ENCODE measurements at regions not wholly inside any gene's neighbourhood (a gene's known extent, or its start where the extent isn't known, plus 50 kb on each side); places are given as distances from the start of the nearest gene placed in this dataset.

- no peak for TF ChIP-seq POLR2AphosphoS5 (IDR thresholded peaks at IDR 0.05; ENCODE audit: low read depth, low read length)
- TF ChIP-seq POLR2A (IDR thresholded peaks at IDR 0.05; ENCODE audit: low read depth, low read length), result no peak
- TF ChIP-seq TAF1 (IDR thresholded peaks at IDR 0.05; ENCODE audit: borderline replicate concordance, low read depth, low read length), result no peak
- FAIRE-seq (no peak), DNase-seq (ENCODE audit: insufficient read length) (no peak)
Measured at GRCh38 chr4:54913751-54914526, 211.5 kb downstream of the KDR start.

GRCh38 chr4:54912155-54912554, 213.2 kb downstream of the KDR start:
- no peak for DNase-seq (ENCODE audit: insufficient read length)
- no peak for FAIRE-seq
- TF ChIP-seq POLR2AphosphoS5 (IDR thresholded peaks at IDR 0.05; ENCODE audit: low read depth, low read length), result no peak
- TF ChIP-seq TAF1 (IDR thresholded peaks at IDR 0.05; ENCODE audit: borderline replicate concordance, low read depth, low read length), result no peak

- DNase-seq (ENCODE audit: insufficient read length) (no peak), FAIRE-seq (no peak)
- TF ChIP-seq POLR2A (IDR thresholded peaks at IDR 0.05; ENCODE audit: low read depth, low read length) (no peak), POLR2AphosphoS5 (IDR thresholded peaks at IDR 0.05; ENCODE audit: low read depth, low read length) (no peak), TAF1 (IDR thresholded peaks at IDR 0.05; ENCODE audit: borderline replicate concordance, low read depth, low read length) (no peak)
Measured at GRCh38 chr4:54909961-54910360, 215.4 kb downstream of the KDR start.

- no peak for FAIRE-seq
Measured at GRCh38 chr4:54908763-54909162, 216.6 kb downstream of the KDR start.

GRCh38 chr4:54904953-54905352, 220.4 kb downstream of the KDR start:
- FAIRE-seq (no peak), DNase-seq (ENCODE audit: insufficient read length) (no peak)
- TF ChIP-seq POLR2AphosphoS5 (IDR thresholded peaks at IDR 0.05; ENCODE audit: low read depth, low read length) (no peak), POLR2A (IDR thresholded peaks at IDR 0.05; ENCODE audit: low read depth, low read length) (no peak), TAF1 (IDR thresholded peaks at IDR 0.05; ENCODE audit: borderline replicate concordance, low read depth, low read length) (no peak)

More at GRCh38 chr4:54908763-54909162, 216.6 kb downstream of the KDR start:
- DNase-seq (ENCODE audit: insufficient read length), result no peak
- TF ChIP-seq POLR2AphosphoS5 (IDR thresholded peaks at IDR 0.05; ENCODE audit: low read depth, low read length), result no peak

- no peak for TF ChIP-seq TAF1 (IDR thresholded peaks at IDR 0.05; ENCODE audit: borderline replicate concordance, low read depth, low read length)
- TF ChIP-seq POLR2A (IDR thresholded peaks at IDR 0.05; ENCODE audit: low read depth, low read length), result no peak
- TF ChIP-seq POLR2AphosphoS5 (IDR thresholded peaks at IDR 0.05; ENCODE audit: low read depth, low read length), result no peak
- FAIRE-seq (no peak), DNase-seq (ENCODE audit: insufficient read length) (no peak)
Measured at GRCh38 chr4:54902976-54903375, 222.4 kb downstream of the KDR start.

- DNase-seq (ENCODE audit: insufficient read length), result no peak
Measured at GRCh38 chr4:54902271-54902670, 223.1 kb downstream of the KDR start.

GRCh38 chr4:54901202-54901601, 224.2 kb downstream of the KDR start:
- TF ChIP-seq POLR2AphosphoS5 (IDR thresholded peaks at IDR 0.05; ENCODE audit: low read depth, low read length), result no peak
- no peak for TF ChIP-seq TAF1 (IDR thresholded peaks at IDR 0.05; ENCODE audit: borderline replicate concordance, low read depth, low read length)
- TF ChIP-seq POLR2A (IDR thresholded peaks at IDR 0.05; ENCODE audit: low read depth, low read length), result no peak
- no peak for FAIRE-seq

More at GRCh38 chr4:54902271-54902670, 223.1 kb downstream of the KDR start:
- TF ChIP-seq POLR2A (IDR thresholded peaks at IDR 0.05; ENCODE audit: low read depth, low read length), result no peak
- FAIRE-seq, result no peak

GRCh38 chr4:54898656-54899340, 226.6 kb downstream of the KDR start:
- DNase-seq (ENCODE audit: insufficient read length) (no peak), FAIRE-seq (no peak)
- TF ChIP-seq POLR2AphosphoS5 (IDR thresholded peaks at IDR 0.05; ENCODE audit: low read depth, low read length) (no peak), POLR2A (IDR thresholded peaks at IDR 0.05; ENCODE audit: low read depth, low read length) (no peak), TAF1 (IDR thresholded peaks at IDR 0.05; ENCODE audit: borderline replicate concordance, low read depth, low read length) (no peak)

More at GRCh38 chr4:54901202-54901601, 224.2 kb downstream of the KDR start:
- DNase-seq (ENCODE audit: insufficient read length), result no peak

GRCh38 chr4:54898056-54898562, 227.3 kb downstream of the KDR start:
- no peak for FAIRE-seq
- TF ChIP-seq POLR2A (IDR thresholded peaks at IDR 0.05; ENCODE audit: low read depth, low read length) (no peak), TAF1 (IDR thresholded peaks at IDR 0.05; ENCODE audit: borderline replicate concordance, low read depth, low read length) (no peak), POLR2AphosphoS5 (IDR thresholded peaks at IDR 0.05; ENCODE audit: low read depth, low read length) (no peak)

GRCh38 chr4:54897590-54897989, 227.8 kb downstream of the KDR start:
- no peak for DNase-seq (ENCODE audit: insufficient read length)
- TF ChIP-seq POLR2AphosphoS5 (IDR thresholded peaks at IDR 0.05; ENCODE audit: low read depth, low read length) (no peak), TAF1 (IDR thresholded peaks at IDR 0.05; ENCODE audit: borderline replicate concordance, low read depth, low read length) (no peak), POLR2A (IDR thresholded peaks at IDR 0.05; ENCODE audit: low read depth, low read length) (no peak)
- FAIRE-seq, result no peak

More at GRCh38 chr4:54898056-54898562, 227.3 kb downstream of the KDR start:
- DNase-seq (ENCODE audit: insufficient read length), result no peak

GRCh38 chr4:54882616-54883015, 224.9 kb downstream of the KIT start:
- DNase-seq (ENCODE audit: insufficient read length) (no peak), FAIRE-seq (no peak)
- TF ChIP-seq POLR2A (IDR thresholded peaks at IDR 0.05; ENCODE audit: low read depth, low read length) (no peak), POLR2AphosphoS5 (IDR thresholded peaks at IDR 0.05; ENCODE audit: low read depth, low read length) (no peak), TAF1 (IDR thresholded peaks at IDR 0.05; ENCODE audit: borderline replicate concordance, low read depth, low read length) (no peak)
